HG03025 (cell line): ENCODE measurements at regions not wholly inside any gene's neighbourhood (a gene's known extent, or its start where the extent isn't known, plus 50 kb on each side); places are given as distances from the start of the nearest gene placed in this dataset.

ENCODE experiments used
- ATAC-seq: cut with Tn5 transposase; IDR thresholded peaks from one replicate; pipeline ENCODE4 v1.9.1; 2021; ENCODE audit warnings: mild to moderate bottlenecking, moderate library complexity; ENCODE audit not compliant: unreplicated experiment, low FRiP score

DNA sequence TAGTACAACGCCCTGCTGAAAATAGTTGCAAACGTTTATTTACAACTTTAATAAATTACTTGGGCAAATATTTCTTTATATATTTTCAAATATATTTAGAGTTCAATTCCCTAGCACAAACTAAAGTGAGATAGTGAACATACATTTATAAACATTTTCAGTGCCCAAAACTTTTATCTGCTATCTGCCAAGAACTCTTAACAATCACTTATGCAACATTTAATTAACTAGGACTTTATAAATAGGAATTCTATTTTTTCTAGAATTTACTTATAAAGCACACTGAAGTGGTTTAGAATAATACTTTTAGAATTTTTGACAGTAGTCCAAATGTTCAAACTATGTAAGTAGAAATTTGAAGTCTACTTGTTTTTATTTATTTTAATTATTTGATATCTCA, 452.6 kb upstream of the RGS17 start:
- ATAC-seq: no peak

DNA sequence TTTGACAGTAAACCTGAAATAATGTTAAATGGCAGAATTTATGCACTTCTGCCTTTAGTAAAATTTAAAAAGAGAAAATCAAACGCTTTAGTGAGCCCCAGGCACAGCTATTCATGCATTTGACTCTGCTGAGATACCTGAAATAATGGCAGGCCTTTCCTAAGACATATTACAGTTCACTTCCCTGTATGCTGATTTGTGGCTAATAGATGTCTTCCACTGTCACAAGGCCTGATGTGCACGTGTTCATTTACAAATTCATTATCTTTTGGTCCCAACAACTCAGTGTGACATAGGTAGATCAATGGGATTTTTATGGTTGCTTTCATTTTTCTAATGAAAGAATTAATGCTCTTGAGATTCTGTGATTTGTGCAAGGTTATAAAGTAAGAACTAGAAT, 449.7 kb upstream of the RGS17 start:
- no peak for ATAC-seq

DNA sequence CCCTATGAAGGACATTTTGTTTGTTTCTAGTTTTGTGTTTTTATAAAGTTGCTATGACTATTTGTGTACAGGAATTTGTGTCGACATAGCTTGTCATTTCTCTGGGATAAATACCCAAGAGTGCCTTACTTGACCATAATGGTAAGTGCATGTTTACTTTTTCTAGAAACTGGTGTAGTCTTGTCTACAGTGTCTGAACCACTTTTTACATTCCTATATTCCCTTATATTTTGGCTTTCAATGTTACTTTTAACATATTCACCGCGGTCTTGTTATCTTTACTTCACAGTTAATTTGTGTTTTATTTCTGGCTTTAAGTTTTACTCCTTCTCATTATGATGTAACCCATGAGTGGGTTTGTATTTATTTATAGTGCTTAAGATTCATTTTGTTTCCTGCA, 444.4 kb upstream of the RGS17 start:
- ATAC-seq: no peak

DNA sequence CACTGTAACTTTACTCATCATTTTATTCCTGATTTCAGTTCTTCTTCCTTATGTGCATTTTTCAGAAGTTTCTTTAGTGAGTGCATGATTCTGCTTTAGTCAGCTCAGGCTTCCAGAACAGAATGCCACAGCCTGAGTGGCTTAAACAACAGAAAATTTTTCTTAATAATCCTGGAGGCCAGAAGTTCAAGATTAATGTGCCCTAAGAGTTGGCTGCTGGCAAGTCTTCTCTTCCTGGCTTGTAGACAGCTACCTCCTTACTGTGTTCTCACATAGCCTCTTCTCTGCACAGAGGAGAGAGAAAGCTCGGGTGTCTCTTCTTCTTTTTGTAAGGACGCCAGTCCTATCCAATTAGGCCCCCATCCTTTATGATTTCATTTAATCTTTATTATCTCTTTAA, 443.1 kb upstream of the RGS17 start:
- no peak for ATAC-seq

DNA sequence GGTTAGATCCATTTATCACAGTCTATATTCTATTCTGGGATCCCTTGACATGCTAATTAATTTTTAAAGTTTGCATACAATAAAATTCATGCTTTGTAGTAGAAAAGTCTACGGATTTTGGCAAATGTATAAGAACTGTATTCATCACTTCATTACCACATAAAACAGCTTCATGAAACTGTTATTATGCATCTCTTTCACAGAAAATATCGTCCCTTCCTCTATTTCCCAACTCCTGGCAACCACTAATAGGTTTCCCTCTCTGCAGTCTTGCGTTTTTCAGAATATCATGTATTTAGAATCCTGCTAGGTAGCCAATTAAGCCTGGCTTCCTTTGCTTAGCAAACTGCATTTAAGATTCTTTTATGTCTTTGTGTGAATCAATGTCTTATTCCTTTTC, 441.3 kb upstream of the RGS17 start:
- ATAC-seq: no peak

DNA sequence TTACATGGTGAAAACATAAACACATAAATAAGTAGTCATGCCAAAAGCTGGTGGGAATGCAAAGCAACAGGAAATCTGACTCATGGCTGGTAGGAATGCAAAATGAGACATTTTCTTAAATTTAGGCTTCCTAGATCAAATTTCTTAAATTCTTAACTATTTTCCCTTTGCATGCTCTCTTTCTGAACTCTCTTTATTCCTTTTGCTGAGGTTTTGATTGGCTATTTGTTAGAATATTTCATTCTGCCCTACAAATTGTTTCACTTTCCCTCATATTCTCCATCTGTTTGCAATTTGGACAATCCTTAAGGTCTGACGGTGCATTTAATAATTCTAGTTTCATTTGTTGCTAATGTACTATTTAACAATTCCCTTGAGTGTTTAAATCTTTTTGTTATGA, 437.5 kb upstream of the RGS17 start:
- ATAC-seq: no peak

DNA sequence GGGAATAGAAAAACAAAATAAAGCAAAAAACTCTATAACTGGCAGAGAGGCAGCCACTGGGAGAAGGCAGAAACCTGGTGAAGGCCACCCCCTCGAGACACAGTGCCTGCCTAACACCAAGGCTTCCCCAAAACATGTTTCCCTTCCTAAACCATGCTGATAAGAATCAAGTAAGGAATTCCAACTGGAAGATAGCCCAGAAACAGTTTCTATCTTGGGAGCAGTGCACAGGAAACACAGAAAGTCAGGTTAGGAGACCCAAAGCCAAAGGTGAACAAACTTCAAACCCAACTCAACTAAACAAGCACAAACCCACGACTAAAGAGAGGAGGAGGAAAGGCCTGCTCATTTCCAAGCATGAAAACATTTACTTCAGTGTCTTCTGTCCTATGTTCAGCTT, 433.7 kb upstream of the RGS17 start:
- no peak for ATAC-seq

DNA sequence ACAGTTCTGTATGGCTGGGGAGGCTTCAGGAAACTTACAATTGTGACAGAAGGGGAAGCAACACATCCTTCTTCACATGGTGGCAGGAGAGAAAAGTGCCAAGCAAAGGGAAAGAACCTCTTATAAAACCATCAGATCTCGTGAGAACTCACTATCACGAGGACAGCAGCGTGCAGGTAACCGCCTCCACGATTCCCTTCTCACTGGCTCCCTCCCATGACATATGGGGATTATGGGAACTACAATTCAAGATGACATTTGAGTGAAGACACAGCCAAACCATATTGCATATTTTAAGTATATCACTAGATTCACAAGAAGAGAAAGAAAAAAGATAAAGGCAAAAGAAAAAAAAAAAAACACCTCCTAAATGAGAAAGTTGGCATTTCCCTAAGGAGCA, 431.9 kb upstream of the RGS17 start:
- no peak for ATAC-seq

DNA sequence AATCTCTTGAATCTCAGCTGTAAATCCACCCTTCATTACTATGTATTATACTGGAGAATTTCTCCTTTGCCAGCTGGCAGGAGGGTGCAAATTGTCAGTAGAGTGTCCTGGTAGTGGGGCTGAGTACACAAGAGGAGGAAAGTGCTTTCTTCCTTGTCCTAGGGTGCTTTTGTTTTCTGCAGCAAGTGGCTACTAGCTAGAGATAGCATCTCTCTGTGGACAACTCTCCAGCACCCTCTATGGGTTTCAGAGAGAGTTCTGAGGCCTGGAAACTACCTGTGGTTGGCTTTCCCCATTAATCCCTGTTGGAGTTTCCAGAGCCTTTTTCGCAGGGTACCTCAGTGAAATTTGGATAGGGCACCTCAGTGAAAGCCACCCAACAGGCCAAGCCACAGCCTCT, 422.5 kb upstream of the RGS17 start:
- no peak for ATAC-seq

DNA sequence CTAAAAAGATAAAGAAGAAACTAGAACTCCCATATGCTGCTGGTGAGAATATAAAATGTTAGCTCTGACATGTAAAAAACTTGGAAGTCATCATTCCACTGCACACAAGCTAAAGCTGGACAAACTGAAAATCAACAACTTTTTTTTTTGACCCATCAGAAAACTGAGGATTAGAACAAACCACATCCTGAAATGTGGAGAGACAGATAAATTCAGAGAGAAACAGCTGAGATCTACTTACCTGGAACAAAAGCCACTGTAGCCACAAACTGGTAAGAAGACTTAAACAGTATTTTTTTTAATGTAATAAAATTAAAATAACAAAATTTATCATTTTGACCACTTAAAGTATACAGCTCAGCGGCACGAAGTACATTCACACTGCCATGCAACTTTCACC, 408.5 kb upstream of the RGS17 start:
- ATAC-seq: no peak

DNA sequence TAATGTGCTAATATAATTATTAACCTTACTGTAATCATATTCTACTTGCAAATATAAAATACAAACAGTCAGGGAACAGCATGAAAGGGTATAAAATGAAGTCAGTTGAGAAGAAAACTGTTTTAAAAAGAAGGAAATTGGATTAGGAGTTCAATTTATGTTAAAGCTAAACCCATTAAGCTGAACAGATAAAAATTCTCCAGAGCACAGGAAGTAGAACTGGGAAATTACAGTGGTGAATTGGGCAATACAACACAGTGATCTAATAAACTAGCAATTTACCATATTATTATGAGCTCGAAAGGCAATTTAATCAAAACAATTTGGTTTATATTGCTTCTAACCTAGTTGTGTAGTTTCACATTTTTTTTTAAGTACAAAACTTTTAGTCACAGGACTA, 407.4 kb upstream of the RGS17 start:
- no peak for ATAC-seq

DNA sequence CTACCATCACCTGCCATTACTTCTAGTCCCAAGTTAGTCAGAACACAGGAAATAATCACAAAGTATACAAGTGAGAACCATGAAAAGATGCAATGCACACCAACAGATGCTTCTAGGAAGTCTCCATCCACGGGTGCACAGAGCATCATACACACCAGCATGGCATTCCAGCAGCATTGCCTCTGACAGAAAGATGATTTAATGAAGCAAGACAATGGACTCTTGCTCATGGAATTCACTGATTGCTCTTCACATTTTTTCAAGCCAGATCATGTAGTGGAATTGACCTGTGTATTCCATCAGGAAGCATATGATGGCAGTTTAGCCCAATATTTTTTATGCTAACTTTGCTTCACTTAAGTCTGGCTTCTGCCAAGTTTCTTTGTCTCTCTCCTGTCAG, 406.3 kb upstream of the RGS17 start:
- no peak for ATAC-seq

DNA sequence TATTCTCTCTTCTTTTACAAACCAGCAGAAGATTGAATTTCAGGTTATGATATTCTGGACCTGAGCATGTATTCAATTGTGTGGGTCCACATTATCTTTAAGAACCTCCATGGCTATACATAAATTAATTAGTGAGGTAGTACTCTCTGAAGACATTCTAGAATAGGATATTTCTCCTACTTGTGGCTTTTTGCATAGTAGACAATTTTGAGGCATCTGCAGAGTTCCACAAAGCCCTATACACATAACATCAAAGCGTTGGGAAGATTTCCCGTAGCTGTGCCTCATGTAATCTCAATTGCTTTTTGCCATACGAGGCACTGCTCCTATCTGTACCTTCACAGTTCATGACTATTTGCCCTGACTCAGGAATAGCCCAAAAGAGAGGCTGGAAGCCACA, 395.4 kb upstream of the RGS17 start:
- ATAC-seq: no peak

DNA sequence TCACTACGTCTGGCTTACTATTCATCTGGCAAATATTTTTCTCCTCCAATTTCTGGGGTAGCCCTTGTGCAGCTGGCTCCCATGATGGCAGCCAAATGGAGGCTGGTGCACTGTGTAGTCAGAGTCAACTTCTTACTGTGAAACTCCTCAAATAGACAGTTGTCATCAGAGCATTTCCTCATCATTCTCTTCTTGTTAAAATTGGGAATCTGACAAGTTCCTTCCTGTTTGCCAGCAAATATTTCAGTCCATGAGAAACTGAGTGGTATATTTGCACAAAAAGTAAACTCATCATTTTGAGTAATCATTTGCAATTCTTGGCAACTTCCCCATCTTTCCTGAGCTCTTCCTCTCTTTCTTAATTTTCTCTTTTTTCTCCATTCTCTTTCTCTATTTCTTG, 394.9 kb upstream of the RGS17 start:
- ATAC-seq: no peak

DNA sequence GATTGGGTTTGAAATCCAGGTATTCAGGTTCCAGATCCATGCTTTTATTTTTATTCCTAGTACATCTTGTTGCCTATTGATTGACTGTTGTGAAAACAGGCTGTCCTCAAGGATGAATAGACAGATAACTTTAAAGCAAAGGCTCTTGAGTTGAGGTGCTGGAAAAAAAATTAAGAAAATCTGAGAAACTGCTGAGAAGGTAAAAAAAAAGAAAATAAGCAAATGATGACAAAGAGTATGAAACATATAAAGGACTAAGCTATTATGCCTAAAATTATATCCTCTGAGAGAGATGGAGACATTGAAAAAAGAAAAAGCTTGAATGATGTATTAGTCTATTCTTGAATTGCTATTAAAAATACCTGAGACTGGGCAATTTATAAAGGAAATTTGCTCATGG, 392.3 kb upstream of the RGS17 start:
- no peak for ATAC-seq

DNA sequence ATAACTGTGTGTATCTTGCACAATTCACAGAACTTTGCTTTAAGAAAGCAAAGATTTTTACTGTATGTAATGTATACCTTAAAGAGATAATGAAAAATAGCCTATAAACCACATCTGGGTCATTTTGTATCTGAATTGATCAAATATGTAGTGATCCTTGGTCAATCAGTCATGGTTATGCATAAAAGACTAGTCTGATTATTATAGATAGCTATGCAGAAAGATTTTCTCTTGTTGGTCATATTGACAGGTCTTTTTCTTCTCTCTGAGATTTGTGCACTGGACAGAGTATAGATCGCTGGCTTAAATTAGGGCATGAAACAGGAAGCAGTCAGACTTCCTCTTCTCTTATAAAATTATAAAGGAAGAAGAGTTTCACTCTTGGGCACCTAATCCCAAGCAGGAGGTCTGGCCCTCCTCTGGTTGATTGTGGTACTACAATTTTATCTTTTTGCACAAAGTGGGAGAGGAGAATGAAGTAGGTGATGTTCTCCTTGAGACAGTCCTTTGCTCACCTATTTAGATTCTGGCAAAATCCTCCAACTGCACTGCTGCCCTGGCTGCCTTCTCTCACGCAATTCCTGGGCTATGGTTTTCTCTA, 380.9 kb upstream of the RGS17 start:
- peak; percentile 90 for ATAC-seq

DNA sequence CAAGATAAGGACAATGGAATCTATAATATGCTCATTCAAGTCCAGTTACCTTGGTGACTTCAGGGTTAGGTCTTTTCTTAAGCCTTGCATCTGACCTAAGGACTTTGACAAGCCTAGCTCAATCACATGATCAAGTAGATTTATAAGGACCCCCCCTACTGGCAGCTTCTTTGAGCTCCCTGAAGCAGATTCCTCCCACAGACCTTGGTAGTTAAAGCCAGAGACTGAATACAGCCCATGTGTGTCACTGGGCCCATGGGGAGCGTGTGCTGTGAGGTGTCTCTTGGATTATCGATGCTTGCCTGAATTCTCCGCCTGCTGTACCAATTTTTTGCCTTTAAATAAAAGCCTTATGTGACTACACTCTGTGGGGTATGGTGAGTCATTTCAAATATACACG, 372.7 kb upstream of the RGS17 start:
- ATAC-seq: no peak

DNA sequence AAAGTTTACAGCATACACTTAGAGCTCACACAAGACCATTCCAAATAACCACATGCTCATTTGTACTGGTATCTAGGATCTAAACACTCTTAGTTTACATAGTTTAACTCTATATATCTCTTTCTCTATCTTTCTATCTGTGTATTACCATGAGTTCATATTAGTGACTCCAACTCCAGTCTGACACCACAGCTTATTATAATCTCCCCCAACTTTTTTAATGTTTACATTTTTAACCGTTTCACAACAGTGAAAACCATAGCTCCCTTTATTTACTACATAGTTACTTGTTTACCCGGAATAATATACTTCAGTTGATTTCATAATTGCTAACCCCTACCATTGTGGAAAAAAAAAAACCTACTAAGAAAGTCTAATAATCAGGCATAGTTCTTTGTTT, 362.4 kb upstream of the RGS17 start:
- no peak for ATAC-seq

DNA sequence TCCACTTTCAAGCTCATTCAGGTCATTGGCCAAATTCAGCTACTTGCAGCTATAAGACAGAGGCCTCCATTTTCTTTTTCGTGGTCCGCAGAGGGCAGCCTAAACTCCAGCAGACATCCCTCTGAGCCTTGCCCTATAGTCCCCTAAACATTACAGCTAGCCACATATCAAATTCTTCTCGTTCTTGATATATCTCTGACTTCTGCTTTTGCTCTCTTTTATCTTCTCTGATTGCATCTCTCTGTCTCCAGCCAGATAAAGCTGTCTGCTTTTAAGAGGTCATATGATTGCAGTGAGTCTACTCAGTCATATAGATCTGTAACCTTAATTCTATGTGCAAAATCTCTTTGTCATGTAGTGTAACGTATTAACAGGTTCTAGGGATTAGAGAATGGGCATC, 358.4 kb upstream of the RGS17 start:
- no peak for ATAC-seq

DNA sequence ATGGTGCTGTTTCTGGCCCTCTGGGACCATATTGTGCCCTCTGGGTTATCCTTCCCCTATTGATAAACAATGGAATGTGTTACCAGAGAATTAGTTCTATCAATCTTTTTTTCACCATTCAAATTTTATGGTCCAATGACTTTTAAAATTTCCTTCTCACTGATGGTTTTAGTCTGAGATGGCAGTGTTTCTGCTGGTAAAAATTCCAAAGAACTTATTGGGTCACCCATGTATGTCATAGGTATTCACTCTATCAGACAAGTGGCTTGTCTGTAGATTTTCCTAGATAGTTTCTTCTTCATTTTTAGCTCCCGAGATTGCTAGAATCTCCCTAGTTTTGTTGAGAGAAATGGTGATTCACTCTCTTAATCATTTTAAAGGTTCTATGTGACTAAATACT, 357.2 kb upstream of the RGS17 start:
- ATAC-seq: no peak

DNA sequence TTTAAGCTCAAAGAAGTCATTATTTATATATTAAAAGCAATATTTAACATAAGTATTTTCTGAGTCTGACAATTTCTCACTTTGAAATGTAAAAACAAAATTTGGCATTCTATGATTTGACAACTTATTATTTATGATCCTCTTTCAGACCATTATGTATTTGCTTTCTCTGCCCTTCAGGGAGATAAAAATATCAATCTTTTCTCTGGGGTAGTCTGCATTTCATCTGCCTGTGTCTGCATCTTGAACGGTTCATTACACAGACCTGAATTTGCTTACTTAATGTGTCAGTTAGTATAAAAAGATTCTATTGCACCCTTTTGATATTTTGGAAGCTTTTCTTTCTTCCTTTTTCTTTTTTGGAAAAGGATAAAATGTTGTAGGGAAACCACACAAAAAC, 354.0 kb upstream of the RGS17 start:
- no peak for ATAC-seq

DNA sequence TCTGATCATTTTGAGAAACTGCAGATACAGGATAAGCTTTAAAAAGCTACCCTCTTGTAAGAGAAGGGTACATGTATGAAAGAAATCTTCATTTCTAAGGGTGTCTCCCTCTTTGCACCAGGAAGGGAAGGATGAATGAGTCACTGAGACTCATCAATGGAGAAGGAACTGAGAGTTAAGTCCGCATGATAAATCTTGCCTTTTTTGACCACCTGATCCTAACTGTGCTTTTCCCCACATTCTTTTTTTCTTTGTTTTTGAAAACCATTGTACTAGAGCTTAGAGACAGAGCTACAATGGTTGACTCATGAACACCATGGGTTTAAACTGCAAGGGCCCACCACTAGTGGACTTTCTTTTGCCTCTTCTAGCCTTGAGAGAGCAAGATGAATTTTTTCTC, 353.0 kb upstream of the RGS17 start:
- ATAC-seq: no peak

DNA sequence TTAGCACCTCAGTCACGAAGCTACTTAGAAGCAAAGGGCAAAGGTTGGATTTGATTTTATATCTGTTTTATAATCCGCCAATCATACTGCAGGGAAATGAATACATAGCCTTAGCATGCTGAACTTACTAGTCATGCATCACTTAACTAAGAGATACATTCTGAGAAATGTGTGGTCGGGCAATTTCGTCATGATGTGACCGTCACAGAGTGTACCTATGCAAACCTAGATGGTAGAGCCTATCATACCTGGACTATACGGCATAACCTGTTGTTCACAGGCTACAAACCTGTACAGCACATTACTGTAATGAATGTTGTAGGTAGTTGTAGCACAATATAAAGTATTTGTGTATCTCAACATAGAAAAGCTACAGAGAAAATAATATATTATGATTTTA, 345.2 kb upstream of the RGS17 start:
- ATAC-seq: no peak
